Hepatocyte (in vitro differentiated cells): ENCODE measurements at regions not wholly inside any gene's neighbourhood (a gene's known extent, or its start where the extent isn't known, plus 50 kb on each side); places are given as distances from the start of the nearest gene placed in this dataset.

ENCODE experiments used
- EZH2 ChIP-seq: fragments of 200-600 bp; sonication (generic); IDR thresholded peaks from 2 replicates; pipeline ENCODE4 v1.6.1; 2016; ENCODE audit warnings: antibody characterized with exemption, mild to moderate bottlenecking, borderline replicate concordance
- EZH2phosphoT487 ChIP-seq: fragments of 200-600 bp; sonication (generic); IDR thresholded peaks from one replicate; pipeline ENCODE4 v1.6.1; 2018; ENCODE audit warnings: antibody characterized with exemption, mild to moderate bottlenecking, low read depth, moderate library complexity; ENCODE audit not compliant: unreplicated experiment, severe bottlenecking
- TF ChIP-seq, protein P1 (sequence below): fragments of 200-600 bp; sonication (generic); IDR thresholded peaks from 2 replicates; pipeline ENCODE4 v1.5.1; 2016; ENCODE audit warnings: antibody characterized with exemption, mild to moderate bottlenecking; ENCODE audit not compliant: poor library complexity

DNA sequence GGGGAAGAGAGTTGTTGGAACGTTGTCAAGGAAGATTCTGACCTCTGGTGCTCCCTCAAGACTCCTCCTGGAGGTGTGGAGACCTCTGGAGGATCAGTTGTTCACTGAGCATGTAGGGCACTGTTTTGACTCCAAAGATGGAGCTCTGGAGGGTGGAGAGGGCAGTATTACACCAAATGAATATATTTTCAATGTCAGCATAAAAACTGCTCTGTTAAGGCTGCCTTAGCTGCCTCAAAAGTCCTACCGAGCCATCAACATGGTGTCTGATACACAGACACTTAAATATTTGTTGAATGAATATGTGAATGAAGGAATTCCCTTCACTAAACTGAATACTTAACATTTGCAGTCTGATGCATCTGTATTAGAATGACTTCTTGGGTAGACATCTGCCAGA, 144.2 kb upstream of the SPON1 start:
- TF ChIP-seq, protein P1, sequence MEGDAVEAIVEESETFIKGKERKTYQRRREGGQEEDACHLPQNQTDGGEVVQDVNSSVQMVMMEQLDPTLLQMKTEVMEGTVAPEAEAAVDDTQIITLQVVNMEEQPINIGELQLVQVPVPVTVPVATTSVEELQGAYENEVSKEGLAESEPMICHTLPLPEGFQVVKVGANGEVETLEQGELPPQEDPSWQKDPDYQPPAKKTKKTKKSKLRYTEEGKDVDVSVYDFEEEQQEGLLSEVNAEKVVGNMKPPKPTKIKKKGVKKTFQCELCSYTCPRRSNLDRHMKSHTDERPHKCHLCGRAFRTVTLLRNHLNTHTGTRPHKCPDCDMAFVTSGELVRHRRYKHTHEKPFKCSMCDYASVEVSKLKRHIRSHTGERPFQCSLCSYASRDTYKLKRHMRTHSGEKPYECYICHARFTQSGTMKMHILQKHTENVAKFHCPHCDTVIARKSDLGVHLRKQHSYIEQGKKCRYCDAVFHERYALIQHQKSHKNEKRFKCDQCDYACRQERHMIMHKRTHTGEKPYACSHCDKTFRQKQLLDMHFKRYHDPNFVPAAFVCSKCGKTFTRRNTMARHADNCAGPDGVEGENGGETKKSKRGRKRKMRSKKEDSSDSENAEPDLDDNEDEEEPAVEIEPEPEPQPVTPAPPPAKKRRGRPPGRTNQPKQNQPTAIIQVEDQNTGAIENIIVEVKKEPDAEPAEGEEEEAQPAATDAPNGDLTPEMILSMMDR = no peak
- TF ChIP-seq EZH2phosphoT487 = no peak
- TF ChIP-seq EZH2 = no peak
